NCI-H748 (cell line): ENCODE measurements at regions not wholly inside any gene's neighbourhood (a gene's known extent, or its start where the extent isn't known, plus 50 kb on each side); places are given as distances from the start of the nearest gene placed in this dataset.
"Not testable (repeated sequence)": the region's sequence is repeated elsewhere in the genome, so short reads cannot be mapped to it uniquely, and the experiment has no call there.

Experiments used
- DNase-seq: peaks from one replicate; lab custom pipeline; 2025; ENCODE audit not compliant: unreplicated experiment; lab: John Stamatoyannopoulos, UW

- no peak for DNase-seq
These were observed 89.4 kb downstream of the ZNF675 start for GRCh38 chr19:23597661-23598060.

- no peak for DNase-seq
These were observed 90.1 kb downstream of the ZNF675 start for GRCh38 chr19:23596872-23597271.

GRCh38 chr19:23594311-23594710, 92.7 kb downstream of the ZNF675 start:
- not testable (repeated sequence) for DNase-seq

GRCh38 chr19:23587546-23587945, 99.5 kb downstream of the ZNF675 start:
- DNase-seq, result no peak

GRCh38 chr19:23577501-23577900, 109.5 kb downstream of the ZNF675 start:
- DNase-seq, result no peak

- peak; percentile 5 for DNase-seq
These were observed 115.8 kb downstream of the ZNF675 start for GRCh38 chr19:23571175-23571574.

GRCh38 chr19:23568116-23568515, 118.9 kb downstream of the ZNF675 start:
- not testable (repeated sequence) for DNase-seq

- no peak for DNase-seq
These were observed 121.8 kb downstream of the ZNF675 start for GRCh38 chr19:23565256-23565655.

- no peak for DNase-seq
These were observed 123.7 kb downstream of the ZNF675 start for GRCh38 chr19:23563326-23563725.

GRCh38 chr19:23561341-23561740, 125.7 kb downstream of the ZNF675 start:
- DNase-seq, result no peak

- no peak for DNase-seq
These were observed 127.0 kb downstream of the ZNF675 start for GRCh38 chr19:23560051-23560450.

- DNase-seq, result no peak
These were observed 128.5 kb downstream of the ZNF675 start for GRCh38 chr19:23558541-23558940.

GRCh38 chr19:23557381-23557780, 129.6 kb downstream of the ZNF675 start:
- DNase-seq, result no peak

GRCh38 chr19:23554548-23554947, 132.5 kb downstream of the ZNF675 start:
- DNase-seq, result no peak

GRCh38 chr19:23550102-23550501, 136.9 kb downstream of the ZNF675 start:
- not testable (repeated sequence) for DNase-seq

GRCh38 chr19:23547816-23548430, 139.1 kb downstream of the ZNF675 start:
- DNase-seq, result no peak

GRCh38 chr19:23547156-23547555, 139.9 kb downstream of the ZNF675 start:
- no peak for DNase-seq

GRCh38 chr19:23543351-23543750, 143.7 kb downstream of the ZNF675 start:
- DNase-seq, result no peak

- DNase-seq, result no peak
These were observed 144.4 kb downstream of the ZNF675 start for GRCh38 chr19:23542562-23542961.

GRCh38 chr19:23541991-23542390, 145.0 kb downstream of the ZNF675 start:
- DNase-seq, result no peak

- not testable (repeated sequence) for DNase-seq
These were observed 144.9 kb upstream of the ZNF91 start for GRCh38 chr19:23540180-23540579.

- DNase-seq, result no peak
These were observed 144.2 kb upstream of the ZNF91 start for GRCh38 chr19:23539499-23539898.

GRCh38 chr19:23537136-23537535, 141.9 kb upstream of the ZNF91 start:
- DNase-seq, result not testable (repeated sequence)
